ENCODE measurements at regions not wholly inside any gene's neighbourhood (a gene's known extent, or its start where the extent isn't known, plus 50 kb on each side); places are given as distances from the start of the nearest gene placed in this dataset.

DNA sequence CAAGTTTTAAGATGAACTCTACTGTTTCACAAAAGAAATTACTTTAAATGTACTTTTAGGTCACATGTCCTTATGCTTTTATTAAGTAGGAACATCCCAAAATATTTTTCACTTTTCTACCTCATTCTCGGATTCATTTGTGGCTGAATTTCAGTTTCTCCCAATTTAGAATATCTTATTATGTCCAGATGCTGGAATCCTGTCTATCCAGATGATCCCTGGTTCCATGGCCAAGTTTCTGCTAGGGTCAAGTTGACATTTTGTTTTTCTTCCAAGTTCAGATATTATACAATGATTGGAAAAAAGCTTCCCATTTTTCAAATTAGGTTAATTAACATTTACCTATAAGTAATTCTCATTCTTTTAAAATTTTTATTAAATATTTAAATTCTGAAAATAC, 181.8 kb upstream of the SLC16A7 start:
- Histone ChIP-seq H3K36me3 (no peaks in the 10 kb centered on the region), H3K27me3 (no peaks in the 10 kb centered on the region), H3K27ac (no peak overlapping the region), H3K4me3 (no peak overlapping the region), H3K9me3 (no peaks in the 10 kb centered on the region), H3K4me1 (ENCODE audit: insufficient read depth) (no peaks in the 10 kb centered on the region)
- intact Hi-C loops (cut with DNase I), result no loop called here
- TF ChIP-seq POLR2A (IDR thresholded peaks at IDR 0.05) (no peak), EP300 (IDR thresholded peaks at IDR 0.05) (no peak)
- TF ChIP-seq, protein P1, sequence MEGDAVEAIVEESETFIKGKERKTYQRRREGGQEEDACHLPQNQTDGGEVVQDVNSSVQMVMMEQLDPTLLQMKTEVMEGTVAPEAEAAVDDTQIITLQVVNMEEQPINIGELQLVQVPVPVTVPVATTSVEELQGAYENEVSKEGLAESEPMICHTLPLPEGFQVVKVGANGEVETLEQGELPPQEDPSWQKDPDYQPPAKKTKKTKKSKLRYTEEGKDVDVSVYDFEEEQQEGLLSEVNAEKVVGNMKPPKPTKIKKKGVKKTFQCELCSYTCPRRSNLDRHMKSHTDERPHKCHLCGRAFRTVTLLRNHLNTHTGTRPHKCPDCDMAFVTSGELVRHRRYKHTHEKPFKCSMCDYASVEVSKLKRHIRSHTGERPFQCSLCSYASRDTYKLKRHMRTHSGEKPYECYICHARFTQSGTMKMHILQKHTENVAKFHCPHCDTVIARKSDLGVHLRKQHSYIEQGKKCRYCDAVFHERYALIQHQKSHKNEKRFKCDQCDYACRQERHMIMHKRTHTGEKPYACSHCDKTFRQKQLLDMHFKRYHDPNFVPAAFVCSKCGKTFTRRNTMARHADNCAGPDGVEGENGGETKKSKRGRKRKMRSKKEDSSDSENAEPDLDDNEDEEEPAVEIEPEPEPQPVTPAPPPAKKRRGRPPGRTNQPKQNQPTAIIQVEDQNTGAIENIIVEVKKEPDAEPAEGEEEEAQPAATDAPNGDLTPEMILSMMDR (IDR thresholded peaks at IDR 0.05), result no peak
- WGBS, 3 donors, result 16 to 29% (median 20%) methylated on average over 1 of the region's 1 CpG
- no peak for DNase-seq

DNA sequence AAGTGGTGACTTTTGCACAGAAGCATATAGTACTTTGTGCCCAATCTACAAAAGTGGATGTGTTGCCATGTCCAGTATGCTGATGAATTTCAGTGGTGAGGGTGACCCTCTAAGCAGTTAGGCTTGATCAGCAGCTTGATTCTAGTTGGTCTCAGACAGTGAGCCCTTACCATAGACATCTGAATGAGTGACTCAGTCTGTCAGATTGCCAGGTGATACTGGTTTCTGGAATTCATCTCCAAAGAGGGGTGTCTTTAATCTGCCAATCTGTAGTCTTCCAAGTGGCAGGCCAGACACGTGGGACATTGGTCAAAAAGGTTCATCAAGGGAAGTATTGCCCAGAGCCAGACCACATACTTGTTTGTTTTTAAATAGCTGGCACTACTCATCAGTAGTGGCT, 187.4 kb upstream of the SLC16A7 start:
- Histone ChIP-seq H3K36me3 (no peaks in the 10 kb centered on the region), H3K9me3 (no peaks in the 10 kb centered on the region), H3K4me3 (no peak overlapping the region), H3K4me1 (ENCODE audit: insufficient read depth) (no peaks in the 10 kb centered on the region), H3K27me3 (no peaks in the 10 kb centered on the region), H3K27ac (no peak overlapping the region)
- WGBS, 3 donors, result 63 to 77% (median 68%) methylated on average over 1 of the region's 1 CpG
- TF ChIP-seq POLR2A (IDR thresholded peaks at IDR 0.05), result no peak
- no peak for TF ChIP-seq EP300 (IDR thresholded peaks at IDR 0.05)
- TF ChIP-seq, protein P1 (IDR thresholded peaks at IDR 0.05), result no peak
- no peak for DNase-seq
- intact Hi-C loops (cut with DNase I), result no loop called here

DNA sequence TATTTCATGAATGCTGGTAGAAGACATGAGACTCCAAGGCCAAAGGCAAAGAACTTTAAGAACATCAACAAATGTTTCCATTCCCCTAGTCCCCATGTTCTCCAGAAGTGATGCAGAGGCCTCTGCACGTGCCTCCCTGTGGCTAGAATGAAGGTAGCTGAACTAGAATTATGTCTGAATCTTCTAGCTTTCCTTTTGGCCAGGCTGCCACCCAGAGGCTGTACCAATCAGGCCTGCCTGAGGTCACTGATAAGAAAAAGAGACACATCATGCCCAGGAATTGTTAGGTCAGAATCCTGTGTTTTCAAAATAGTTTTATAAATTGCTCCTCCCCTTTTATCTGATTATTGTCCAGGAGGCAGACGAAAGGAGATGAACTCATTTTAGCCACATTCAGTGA, 188.0 kb upstream of the SLC16A7 start:
- no peak for TF ChIP-seq EP300 (IDR thresholded peaks at IDR 0.05)
- TF ChIP-seq POLR2A (IDR thresholded peaks at IDR 0.05), result no peak
- TF ChIP-seq, protein P1 (IDR thresholded peaks at IDR 0.05), result no peak
- H3K4me3 ChIP-seq, result no peak overlapping the region
- no peaks in the 10 kb centered on the region for H3K9me3 ChIP-seq
- no peak overlapping the region for H3K27ac ChIP-seq
- H3K36me3 ChIP-seq, result no peaks in the 10 kb centered on the region
- no peaks in the 10 kb centered on the region for H3K4me1 ChIP-seq (ENCODE audit: insufficient read depth)
- 59 to 73% (median 71%) methylated on average over 2 of the region's 2 CpGs for whole genome bisulfite sequencing, 3 donors
- H3K27me3 ChIP-seq, result no peaks in the 10 kb centered on the region
- intact Hi-C loops (cut with DNase I), result no loop called here
- no peak for DNase-seq

DNA sequence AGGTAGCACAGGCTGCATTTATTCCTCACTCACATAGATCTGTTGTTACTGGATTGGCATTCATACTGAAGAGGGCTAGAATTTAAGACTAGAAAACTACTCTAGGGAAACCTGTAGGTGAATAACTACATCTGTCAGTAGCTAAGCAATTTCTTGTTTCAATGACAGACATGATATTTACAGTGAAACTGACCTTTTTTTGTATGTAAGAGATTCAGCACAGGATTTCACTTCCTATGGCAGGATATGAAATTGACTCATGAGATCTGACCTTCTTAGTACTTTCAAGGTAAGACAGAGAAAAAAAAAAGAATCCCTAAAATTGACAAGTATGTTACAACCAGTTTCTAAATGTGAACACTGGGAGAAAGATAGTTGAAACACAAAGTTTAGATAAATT, 189.8 kb upstream of the SLC16A7 start:
- no peaks in the 10 kb centered on the region for H3K4me1 ChIP-seq (ENCODE audit: insufficient read depth)
- no peak overlapping the region for H3K27ac ChIP-seq
- intact Hi-C loops (cut with DNase I), result no loop called here
- H3K27me3 ChIP-seq, result no peaks in the 10 kb centered on the region
- H3K36me3 ChIP-seq, result no peaks in the 10 kb centered on the region
- DNase-seq, result no peak
- TF ChIP-seq EP300 (IDR thresholded peaks at IDR 0.05), result no peak
- TF ChIP-seq POLR2A (IDR thresholded peaks at IDR 0.05), result no peak
- TF ChIP-seq, protein P1 (IDR thresholded peaks at IDR 0.05), result no peak
- no peak overlapping the region for H3K4me3 ChIP-seq
- H3K9me3 ChIP-seq, result no peaks in the 10 kb centered on the region

DNA sequence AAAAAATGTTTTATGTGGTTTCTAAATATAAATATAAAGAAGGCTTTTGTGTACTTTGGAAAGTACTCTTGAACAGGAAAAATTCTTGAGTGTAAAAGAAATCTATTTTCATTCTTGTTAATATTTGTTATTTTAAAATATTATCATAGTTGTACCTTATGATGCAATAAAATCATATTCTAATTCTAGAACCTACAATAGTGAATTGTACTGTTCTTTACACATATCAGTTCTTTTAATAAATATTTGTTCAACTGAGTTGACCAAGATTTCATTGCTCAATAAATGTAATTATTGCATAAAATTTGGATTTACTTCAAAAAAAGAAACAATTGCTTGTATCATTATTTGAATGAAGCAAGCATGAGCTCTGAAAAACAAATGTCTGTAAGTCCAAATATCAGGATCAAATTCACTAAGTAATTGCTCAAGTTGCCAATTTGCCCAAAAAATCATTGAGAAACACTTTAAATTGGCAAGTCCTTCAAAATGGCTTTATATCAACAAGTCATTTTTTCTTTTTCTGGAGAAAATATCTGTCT, 191.6 kb upstream of the SLC16A7 start:
- DNase-seq, result no peak
- intact Hi-C loops (cut with DNase I), result no loop called here
- Histone ChIP-seq H3K4me3 (no peak overlapping the region), H3K36me3 (no peaks in the 10 kb centered on the region), H3K27ac (no peak overlapping the region), H3K4me1 (ENCODE audit: insufficient read depth) (no peaks in the 10 kb centered on the region), H3K27me3 (no peaks in the 10 kb centered on the region), H3K9me3 (no peaks in the 10 kb centered on the region)
- TF ChIP-seq POLR2A (IDR thresholded peaks at IDR 0.05) (no peak), EP300 (IDR thresholded peaks at IDR 0.05) (no peak)
- TF ChIP-seq, protein P1 (IDR thresholded peaks at IDR 0.05), result no peak

Measured in ovary (tissue), 7 donors.